H1 (cell line): ENCODE measurements at regions not wholly inside any gene's neighbourhood (a gene's known extent, or its start where the extent isn't known, plus 50 kb on each side); places are given as distances from the start of the nearest gene placed in this dataset.

Experiments used
- CTCF ChIA-PET: fragments of 300-600 bp; sonication (Branson Sonifier 250); formaldehyde crosslinking; loops from one replicate; lab custom pipeline; 2021; ENCODE audit not compliant: partially characterized antibody; lab: Charles Lee
- POLR2A ChIA-PET: fragments of 300-600 bp; sonication (Branson Sonifier 250); formaldehyde crosslinking; loops from one replicate; lab custom pipeline; 2021; ENCODE audit warnings: inconsistent platforms; ENCODE audit not compliant: partially characterized antibody; lab: Charles Lee
- DNase-seq, 2 experiments: peaks; one replicate each; pipeline versions ENCODE4 v3.0.0 to v3.0.0-alpha.2; 2010 to 2022; ENCODE audit warnings: low spot score in 2 of 2, low read depth in 1 of 2, mixed read lengths in 1 of 2
- FAIRE-seq: peaks from 2 replicates; lab custom pipeline; 2011; peaks lifted over from hg19 to GRCh38; lab: Jason Lieb, UNC
- H2AFZ ChIP-seq: 2 replicates; pipeline ENCODE4 v1.8.1; 2012; ENCODE audit warnings: low read length, inconsistent platforms
- H2AK5ac ChIP-seq: 2 replicates; pipeline ENCODE4 v1.6.1; 2013; ENCODE audit warnings: low read depth, low read length
- H2BK120ac ChIP-seq: replicated peaks from 2 replicates; pipeline ENCODE3; 2013; ENCODE audit warnings: low read depth, low read length, inconsistent platforms
- H2BK12ac ChIP-seq: 2 replicates; pipeline ENCODE4 v1.6.1; 2013; ENCODE audit warnings: low read depth, low read length
- H2BK15ac ChIP-seq: 2 replicates; pipeline ENCODE4 v1.6.1; 2013; ENCODE audit warnings: low read length
- H2BK20ac ChIP-seq: 2 replicates; pipeline ENCODE4 v1.6.1; 2013; ENCODE audit warnings: low read length
- H2BK5ac ChIP-seq: 2 replicates; pipeline ENCODE4 v1.6.1; 2013; ENCODE audit warnings: low read depth, low read length
- H3K14ac ChIP-seq: 2 replicates; pipeline ENCODE4 v1.6.1; 2013; ENCODE audit warnings: inconsistent platforms; ENCODE audit not compliant: insufficient read length
- H3K18ac ChIP-seq: 2 replicates; pipeline ENCODE4 v1.6.1; 2013; ENCODE audit warnings: low read length; ENCODE audit errors: extremely low read depth
- H3K23ac ChIP-seq: 2 replicates; pipeline ENCODE4 v1.6.1; 2013; ENCODE audit warnings: inconsistent platforms; ENCODE audit not compliant: insufficient read length
- H3K23me2 ChIP-seq: 2 replicates; pipeline ENCODE4 v1.6.1; 2013; ENCODE audit warnings: low read depth, low read length
- H3K27ac ChIP-seq: 2 replicates; pipeline ENCODE4 v1.6.1; 2011; ENCODE audit warnings: low read depth, low read length, inconsistent platforms
- H3K27me3 ChIP-seq, 4 experiments: replicated peaks in 1 of 4; 1 replicate in 1 of 4; 2 replicates in 3 of 4; pipeline versions ENCODE4 v1.6.1 to v1.8.1; 2011 to 2013; ENCODE audit warnings: low read length in 3 of 4, mild to moderate bottlenecking in 3 of 4, inconsistent platforms in 2 of 4, mixed read lengths in 2 of 4, moderate library complexity in 1 of 4; ENCODE audit not compliant: control insufficient read depth in 3 of 4, insufficient read depth in 3 of 4; ENCODE audit errors: extremely low read depth in 1 of 4
- H3K36me3 ChIP-seq, 4 experiments: 2 replicates each; pipeline versions ENCODE4 v1.6.1 to v1.8.1; 2011 to 2013; ENCODE audit warnings: mild to moderate bottlenecking in 4 of 4, low read length in 3 of 4, moderate library complexity in 2 of 4, control low read depth in 1 of 4, inconsistent platforms in 1 of 4; ENCODE audit not compliant: insufficient read depth in 4 of 4, control insufficient read depth in 2 of 4
- H3K4ac ChIP-seq: replicated peaks from 2 replicates; pipeline ENCODE3; 2013; ENCODE audit warnings: low read length, low read depth, mixed read lengths, inconsistent platforms; ENCODE audit not compliant: insufficient read length
- H3K4me1 ChIP-seq, 4 experiments: replicated peaks in 1 of 4; 1 replicate in 1 of 4; 2 replicates in 3 of 4; pipeline versions ENCODE4 v1.6.1 to v1.8.1; 2011 to 2013; ENCODE audit warnings: low read length in 3 of 4, inconsistent platforms in 2 of 4, mixed read lengths in 1 of 4; ENCODE audit not compliant: insufficient read depth in 4 of 4, control insufficient read depth in 3 of 4
- H3K4me2 ChIP-seq, 2 experiments: 2 replicates each; pipeline versions ENCODE4 v1.6.1 to v1.8.1; 2011 to 2013; ENCODE audit warnings: low read depth in 2 of 2, low read length in 2 of 2, control low read depth in 1 of 2, inconsistent platforms in 1 of 2, mild to moderate bottlenecking in 1 of 2; ENCODE audit not compliant: insufficient read depth in 1 of 2
- H3K4me3 ChIP-seq, 4 experiments: fragments of 200-600, 300-600 bp in 1 of 4; sonication (generic), shearing (Covaris generic), sonication (Bioruptor Twin) in 1 of 4; 2 replicates each; pipeline versions ENCODE4 v1.5.1 to v1.8.1; 2011 to 2016; ENCODE audit warnings: low read length in 4 of 4, low read depth in 3 of 4, control low read depth in 2 of 4, inconsistent platforms in 2 of 4, mild to moderate bottlenecking in 2 of 4, mixed read lengths in 1 of 4, moderate library complexity in 1 of 4; ENCODE audit not compliant: insufficient read depth in 2 of 4; ENCODE audit errors: extremely low read depth in 1 of 4
- H3K56ac ChIP-seq: replicated peaks from 2 replicates; pipeline ENCODE3; 2013; ENCODE audit warnings: low read depth, mild to moderate bottlenecking, mixed read lengths, low read length, inconsistent platforms; ENCODE audit not compliant: insufficient read length
- H3K79me1 ChIP-seq: 2 replicates; pipeline ENCODE4 v1.6.1; 2013; ENCODE audit warnings: low read depth, low read length, control low read depth
- H3K79me2 ChIP-seq, 2 experiments: 2 replicates each; pipeline versions ENCODE4 v1.6.1 to v1.8.1; 2012 to 2013; ENCODE audit warnings: low read length in 2 of 2, mild to moderate bottlenecking in 2 of 2, inconsistent platforms in 1 of 2; ENCODE audit not compliant: insufficient read depth in 2 of 2, control insufficient read depth in 1 of 2
- H3K9ac ChIP-seq, 4 experiments: replicated peaks in 1 of 4; 1 replicate in 1 of 4; 2 replicates in 3 of 4; pipeline versions ENCODE4 v1.6.1 to v1.8.1; 2011 to 2013; ENCODE audit warnings: low read depth in 3 of 4, low read length in 3 of 4, control low read depth in 2 of 4, mild to moderate bottlenecking in 2 of 4, moderate library complexity in 2 of 4, inconsistent platforms in 1 of 4; ENCODE audit errors: extremely low read depth in 1 of 4
- H3K9me3 ChIP-seq, 2 experiments: 2 replicates each; pipeline versions ENCODE4 v1.6.1 to v1.8.1; 2012 to 2013; ENCODE audit warnings: mild to moderate bottlenecking in 2 of 2, moderate library complexity in 2 of 2, control low read depth in 1 of 2, inconsistent platforms in 1 of 2, low read depth in 1 of 2, low read length in 1 of 2, mixed read lengths in 1 of 2; ENCODE audit not compliant: insufficient read depth in 2 of 2
- H4K20me1 ChIP-seq, 2 experiments: replicated peaks in 1 of 2; 2 replicates each; pipeline versions ENCODE3 to v1.8.1; 2011 to 2013; ENCODE audit warnings: inconsistent platforms in 2 of 2, low read length in 2 of 2, mild to moderate bottlenecking in 1 of 2; ENCODE audit not compliant: insufficient read depth in 2 of 2, control insufficient read depth in 1 of 2
- H4K5ac ChIP-seq: 2 replicates; pipeline ENCODE4 v1.6.1; 2013; ENCODE audit warnings: low read length, low read depth, mixed read lengths, inconsistent platforms; ENCODE audit not compliant: insufficient read length
- H4K8ac ChIP-seq: 2 replicates; pipeline ENCODE4 v1.8.0; 2013; ENCODE audit warnings: mild to moderate bottlenecking, moderate library complexity, low read length, inconsistent platforms; ENCODE audit not compliant: insufficient read depth; ENCODE audit errors: extremely low read depth
- H4K91ac ChIP-seq: replicated peaks from 2 replicates; pipeline ENCODE3; 2013; ENCODE audit warnings: low read length, mixed read lengths, inconsistent platforms; ENCODE audit not compliant: insufficient read length
- EGR1 ChIP-seq: IDR thresholded peaks from 2 replicates; pipeline ENCODE4 v1.6.1; 2011; ENCODE audit warnings: low read depth, low read length, borderline replicate concordance
- EP300 ChIP-seq, 2 experiments: IDR thresholded peaks; 1 replicate in 1 of 2; 2 replicates in 1 of 2; pipeline ENCODE4 v1.6.1; 2011 to 2012; ENCODE audit warnings: low read depth in 2 of 2, low read length in 2 of 2, mild to moderate bottlenecking in 2 of 2, borderline replicate concordance in 1 of 2, inconsistent platforms in 1 of 2, moderate library complexity in 1 of 2
- HDAC6 ChIP-seq: IDR thresholded peaks from one replicate; pipeline ENCODE4 v1.7.1; 2012; ENCODE audit warnings: low read depth, mild to moderate bottlenecking, inconsistent platforms, low read length, moderate library complexity
- JUND ChIP-seq: IDR thresholded peaks from 2 replicates; pipeline ENCODE4 v1.6.1; 2011; ENCODE audit warnings: mild to moderate bottlenecking, improper control_type of control experiment, low read length
- KDM4A ChIP-seq: IDR thresholded peaks from one replicate; pipeline ENCODE4 v1.7.1; 2012; ENCODE audit warnings: low read depth, mild to moderate bottlenecking, moderate library complexity, low read length, inconsistent platforms; ENCODE audit not compliant: severe bottlenecking
- MAFK ChIP-seq: IDR thresholded peaks from 2 replicates; pipeline ENCODE4 v1.6.1; 2012; ENCODE audit warnings: low read depth, mild to moderate bottlenecking, improper control_type of control experiment, low read length
- NRF1 ChIP-seq: IDR thresholded peaks from 2 replicates; pipeline ENCODE4 v1.6.1; 2011; ENCODE audit warnings: mild to moderate bottlenecking, low read depth, low read length, improper control_type of control experiment
- RXRA ChIP-seq: IDR thresholded peaks from 2 replicates; pipeline ENCODE4 v1.6.1; 2011; ENCODE audit warnings: low read depth, mild to moderate bottlenecking, low read length, moderate library complexity; ENCODE audit not compliant: insufficient read depth
- SUZ12 ChIP-seq: fragments of 200-600 bp; sonication (generic); IDR thresholded peaks from 2 replicates; pipeline ENCODE4 v1.6.1; 2012; ENCODE audit warnings: mild to moderate bottlenecking, inconsistent platforms, low read length, moderate library complexity, mixed read lengths
- YY1 ChIP-seq: IDR thresholded peaks from 2 replicates; pipeline ENCODE4 v1.6.1; 2011; ENCODE audit warnings: low read depth, mild to moderate bottlenecking, low read length
- WGBS, 2 experiments: shearing (Covaris generic) in 1 of 2; methylation state at CpG; one replicate each; pipeline versions ENCODE4 v1.1.6 to v1.1.7; 2013 to 2015; ENCODE audit warnings: low lambda C conversion rate in 2 of 2, mixed read lengths in 2 of 2, inconsistent platforms in 1 of 2, low coverage in 1 of 2, missing lambda C conversion rate in 1 of 2; ENCODE audit not compliant: insufficient replicate concordance in 2 of 2, insufficient coverage in 1 of 2, insufficient read length in 1 of 2; ENCODE audit errors: extremely low coverage in 1 of 2, missing lambda C conversion rate in 1 of 2; 5-methylcytosine and 5-hydroxymethylcytosine counted together
- TF ChIP-seq, protein P1 (sequence below): IDR thresholded peaks from 2 replicates; pipeline ENCODE4 v1.6.1; 2012; ENCODE audit warnings: inconsistent platforms

GRCh38 chr1:29516063-29516820 lies 279.9 kb downstream of the PTPRU start:
- H3K4me2 ChIP-seq, result no peak overlapping the region
- no peaks in the 10 kb centered on the region for H3K79me1 ChIP-seq
- no peaks in the 10 kb centered on the region for H3K9me3 ChIP-seq
- H3K18ac ChIP-seq, result no peak overlapping the region
- no peak overlapping the region for H4K8ac ChIP-seq
- ChIA-PET CTCF (interaction anchor here (0.5 to 3.1 kb wide), 2 partner anchors 181 to 570 kb away, joined by 3 to 9 read pairs; no protein-coding TSS in a partner anchor), POLR2A (no interaction called here)
- no peaks in the 10 kb centered on the region for H4K20me1 ChIP-seq
- no peak overlapping the region for H2BK5ac ChIP-seq
- H2BK120ac ChIP-seq, result no peak overlapping the region
- no peak for FAIRE-seq
- H3K27me3 ChIP-seq, result peaks cover 0 to 2% (median 0%) of the 10 kb centered on the region in 4 experiments; a peak in 1 of 7 replicates
- H3K4me3 ChIP-seq, result no peak overlapping the region
- no peaks in the 10 kb centered on the region for H3K23me2 ChIP-seq
- H3K14ac ChIP-seq, result no peak overlapping the region
- WGBS, 2 experiments, result 84% methylated on average over 5 of the region's 5 CpGs; no CpG with 5 or more reads in 1 of the 2 experiments
- no peak for DNase-seq
- no peak overlapping the region for H2BK12ac ChIP-seq
- H2AK5ac ChIP-seq, result no peak overlapping the region
- H4K5ac ChIP-seq, result no peak overlapping the region
- H3K56ac ChIP-seq, result no peak overlapping the region
- H2AFZ ChIP-seq, result no peak overlapping the region
- no peaks in the 10 kb centered on the region for H3K36me3 ChIP-seq
- no peak overlapping the region for H4K91ac ChIP-seq
- no peaks in the 10 kb centered on the region for H3K79me2 ChIP-seq
- H3K27ac ChIP-seq, result no peak overlapping the region
- H2BK15ac ChIP-seq, result no peak overlapping the region
- TF ChIP-seq, protein P1, sequence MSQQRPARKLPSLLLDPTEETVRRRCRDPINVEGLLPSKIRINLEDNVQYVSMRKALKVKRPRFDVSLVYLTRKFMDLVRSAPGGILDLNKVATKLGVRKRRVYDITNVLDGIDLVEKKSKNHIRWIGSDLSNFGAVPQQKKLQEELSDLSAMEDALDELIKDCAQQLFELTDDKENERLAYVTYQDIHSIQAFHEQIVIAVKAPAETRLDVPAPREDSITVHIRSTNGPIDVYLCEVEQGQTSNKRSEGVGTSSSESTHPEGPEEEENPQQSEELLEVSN, result no peak
- TF ChIP-seq SUZ12 (no peak), EP300 (IDR thresholded peaks at IDR 0.05; ENCODE audit: borderline replicate concordance in 1 of 2, low read depth in 2 of 2, low read length in 2 of 2) (no peak), KDM4A (no peak), YY1 (no peak), MAFK (no peak), EGR1 (no peak), RXRA (no peak), HDAC6 (no peak), NRF1 (no peak), JUND (no peak)
- TF ChIP-seq, all 59 proteins: peak for 0
- Histone ChIP-seq H2BK20ac (no peak overlapping the region), H3K4me1 (no peaks in the 10 kb centered on the region), H3K4ac (no peak overlapping the region), H3K23ac (no peak overlapping the region), H3K9ac (no peak overlapping the region)
